CD8-positive, alpha-beta memory T cell (primary cell): ENCODE measurements at regions not wholly inside any gene's neighbourhood (a gene's known extent, or its start where the extent isn't known, plus 50 kb on each side); places are given as distances from the start of the nearest gene placed in this dataset.
A peak's percentile ranks its signal among the peaks of the same experiment; 100 is the strongest.

Experiments used
- CTCF ChIA-PET: fragments of 350-600 bp; sonication (Branson Sonifier 250); formaldehyde crosslinking; loops from one replicate; lab custom pipeline; 2021; ENCODE audit warnings: antibody characterized with exemption; lab: Charles Lee
- POLR2A ChIA-PET: fragments of 350-600 bp; sonication (Branson Sonifier 250); formaldehyde crosslinking; loops from one replicate; lab custom pipeline; 2021; ENCODE audit warnings: antibody characterized with exemption; lab: Charles Lee
- DNase-seq, 5 donors: peaks; one replicate each; pipeline versions ENCODE4 v3.0.0 to v3.0.0-alpha.2; 2020 to 2022; ENCODE audit warnings: mixed read lengths in 1 of 5
- H3K27ac ChIP-seq: one replicate; pipeline ENCODE4 v1.7.0; 2013; ENCODE audit warnings: low read depth, mild to moderate bottlenecking, low read length, moderate library complexity
- H3K27me3 ChIP-seq: 2 replicates; pipeline ENCODE4 v1.7.0; 2013; ENCODE audit warnings: low read length, mild to moderate bottlenecking; ENCODE audit not compliant: insufficient read depth, poor library complexity, severe bottlenecking
- H3K36me3 ChIP-seq: 2 replicates; pipeline ENCODE4 v1.7.0; 2013; ENCODE audit warnings: mild to moderate bottlenecking, low read length, moderate library complexity; ENCODE audit not compliant: insufficient read depth
- H3K4me1 ChIP-seq: 2 replicates; pipeline ENCODE4 v1.7.0; 2013; ENCODE audit warnings: mild to moderate bottlenecking, low read length, moderate library complexity; ENCODE audit not compliant: insufficient read depth
- H3K4me3 ChIP-seq: 2 replicates; pipeline ENCODE4 v1.7.0; 2013; ENCODE audit warnings: mild to moderate bottlenecking, low read length
- H3K9me3 ChIP-seq: 2 replicates; pipeline ENCODE4 v1.7.0; 2013; ENCODE audit warnings: mild to moderate bottlenecking, low read length
- H3K27ac Mint-ChIP-seq, 8 donors: one replicate each; pipeline ENCODE4 v1.8.0; 2020 to 2021; ENCODE audit warnings: mixed read lengths in 8 of 8, mild to moderate bottlenecking in 6 of 8, inconsistent platforms in 3 of 8, moderate library complexity in 3 of 8
- H3K27me3 Mint-ChIP-seq, 2 donors: one replicate each; pipeline ENCODE4 v1.8.0; 2020 to 2021; ENCODE audit warnings: mixed read lengths in 2 of 2, mild to moderate bottlenecking in 1 of 2, moderate library complexity in 1 of 2
- H3K36me3 Mint-ChIP-seq, 3 donors: one replicate each; pipeline ENCODE4 v1.8.0; 2020 to 2021; ENCODE audit warnings: mixed read lengths in 3 of 3, inconsistent platforms in 1 of 3, mild to moderate bottlenecking in 1 of 3
- H3K4me1 Mint-ChIP-seq, 3 donors: one replicate each; pipeline ENCODE4 v1.8.0; 2020 to 2021; ENCODE audit warnings: mixed read lengths in 3 of 3, inconsistent platforms in 1 of 3, mild to moderate bottlenecking in 1 of 3
- H3K4me3 Mint-ChIP-seq, 7 donors: one replicate each; pipeline ENCODE4 v1.8.0; 2020 to 2021; ENCODE audit warnings: mixed read lengths in 7 of 7, mild to moderate bottlenecking in 6 of 7, moderate library complexity in 4 of 7, inconsistent platforms in 2 of 7
- H3K9me3 Mint-ChIP-seq, 5 donors: one replicate each; pipeline ENCODE4 v1.8.0; 2020 to 2022; ENCODE audit warnings: mixed read lengths in 5 of 5, mild to moderate bottlenecking in 3 of 5, moderate library complexity in 2 of 5, inconsistent platforms in 1 of 5

DNA sequence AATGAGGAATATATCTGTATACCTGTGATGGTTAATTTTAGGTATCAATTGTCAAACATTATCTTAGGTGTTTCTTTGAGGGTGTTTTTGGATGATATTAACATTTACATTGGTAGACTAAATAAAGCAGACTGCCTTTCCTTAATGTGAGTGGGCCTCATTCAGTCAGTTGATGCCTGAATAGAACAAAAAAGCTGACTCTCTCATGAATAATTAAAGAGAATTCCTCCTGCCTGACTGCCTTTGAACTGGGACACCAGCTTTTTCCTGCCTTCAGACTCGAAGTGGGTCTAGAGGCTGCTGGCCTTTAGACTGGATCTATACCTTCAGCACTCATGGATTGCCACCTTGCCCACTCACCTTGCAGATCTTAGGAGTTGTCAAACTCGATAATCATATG lies 117.9 kb upstream of the TMEM168 start:
- no peak overlapping the region for H3K4me3 ChIP-seq
- POLR2A ChIA-PET, result no interaction called here

DNA sequence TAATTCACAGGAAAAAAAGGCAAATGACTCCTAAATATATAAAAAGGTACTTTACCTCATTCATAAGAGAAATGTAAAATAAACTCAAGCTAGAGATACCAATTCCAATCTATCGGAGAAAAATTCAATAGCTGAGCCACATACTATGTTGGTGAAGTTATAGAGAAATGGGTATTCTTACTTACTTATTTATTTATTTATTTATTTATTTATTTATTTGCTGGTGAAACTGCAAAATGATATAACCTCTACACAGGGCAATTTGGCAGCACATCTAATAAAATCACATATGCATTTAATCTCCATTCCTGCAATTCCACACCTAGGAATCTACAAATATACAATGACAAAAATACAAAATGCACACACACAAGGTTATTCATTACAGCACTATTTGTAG lies 117.5 kb upstream of the TMEM168 start:
- POLR2A ChIA-PET, result no interaction called here
- Histone ChIP-seq H3K9me3 (peaks cover 4% of the 10 kb centered on the region), H3K4me3 (no peak overlapping the region), H3K36me3 (no peaks in the 10 kb centered on the region), H3K27me3 (no peaks in the 10 kb centered on the region), H3K4me1 (no peaks in the 10 kb centered on the region), H3K27ac (no peak overlapping the region)
- Mint-ChIP-seq H3K4me3 (no peak overlapping the region), H3K36me3 (peaks cover 25 to 63% (median 43%) of the 10 kb centered on the region in 3 donors), H3K4me1 (peaks cover 6 to 11% (median 10%) of the 10 kb centered on the region in 3 donors), H3K9me3 (peaks cover 5 to 23% (median 12%) of the 10 kb centered on the region in 5 donors), H3K27ac (no peak overlapping the region), H3K27me3 (no peaks in the 10 kb centered on the region)
- CTCF ChIA-PET, result no interaction called here
- DNase-seq, result no peak

More for the DNA sequence above, 117.9 kb upstream of the TMEM168 start:
- Histone ChIP-seq H3K4me1 (no peaks in the 10 kb centered on the region), H3K36me3 (peaks cover 1% of the 10 kb centered on the region), H3K9me3 (peaks cover 4% of the 10 kb centered on the region), H3K27ac (no peak overlapping the region), H3K27me3 (no peaks in the 10 kb centered on the region)
- no peak for DNase-seq
- peaks cover 5 to 23% (median 12%) of the 10 kb centered on the region in 5 donors for H3K9me3 Mint-ChIP-seq
- H3K36me3 Mint-ChIP-seq, result peaks cover 26 to 66% (median 45%) of the 10 kb centered on the region in 3 donors
- H3K4me1 Mint-ChIP-seq, result peaks cover 5 to 10% (median 9%) of the 10 kb centered on the region in 3 donors
- no peak overlapping the region for H3K4me3 Mint-ChIP-seq
- CTCF ChIA-PET, result no interaction called here
- no peak overlapping the region for H3K27ac Mint-ChIP-seq
- H3K27me3 Mint-ChIP-seq, result no peaks in the 10 kb centered on the region

DNA sequence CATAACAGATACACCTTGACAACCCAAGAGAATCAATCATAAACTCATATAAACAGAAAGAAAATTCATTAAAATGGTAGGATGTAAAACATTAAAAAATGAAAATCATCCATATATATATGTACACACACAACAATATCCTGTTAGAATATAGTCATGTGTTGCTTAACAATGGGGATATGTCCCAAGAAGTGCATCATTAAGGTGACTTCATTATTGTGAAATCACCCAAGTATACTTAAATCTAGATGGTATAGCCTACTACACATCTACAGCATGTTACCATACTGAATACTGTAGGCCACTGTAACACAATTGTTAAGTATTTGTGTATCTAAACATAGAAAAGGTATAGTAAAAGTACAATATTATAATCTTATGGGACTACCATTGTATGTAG lies 115.8 kb upstream of the TMEM168 start:
- H3K4me3 Mint-ChIP-seq, result no peak overlapping the region
- H3K9me3 ChIP-seq, result peaks cover 4% of the 10 kb centered on the region
- no peaks in the 10 kb centered on the region for H3K36me3 ChIP-seq
- peaks cover 5 to 10% (median 6%) of the 10 kb centered on the region in 3 donors for H3K4me1 Mint-ChIP-seq
- ChIA-PET CTCF (no interaction called here), POLR2A (no interaction called here)
- no peak for DNase-seq
- no peak overlapping the region for H3K27ac Mint-ChIP-seq
- H3K27me3 ChIP-seq, result no peaks in the 10 kb centered on the region
- H3K4me3 ChIP-seq, result no peak overlapping the region
- no peak overlapping the region for H3K27ac ChIP-seq
- no peaks in the 10 kb centered on the region for H3K27me3 Mint-ChIP-seq
- peaks cover 2 to 20% (median 10%) of the 10 kb centered on the region in 5 donors for H3K9me3 Mint-ChIP-seq
- H3K36me3 Mint-ChIP-seq, result peaks cover 19 to 53% (median 37%) of the 10 kb centered on the region in 3 donors
- no peaks in the 10 kb centered on the region for H3K4me1 ChIP-seq

DNA sequence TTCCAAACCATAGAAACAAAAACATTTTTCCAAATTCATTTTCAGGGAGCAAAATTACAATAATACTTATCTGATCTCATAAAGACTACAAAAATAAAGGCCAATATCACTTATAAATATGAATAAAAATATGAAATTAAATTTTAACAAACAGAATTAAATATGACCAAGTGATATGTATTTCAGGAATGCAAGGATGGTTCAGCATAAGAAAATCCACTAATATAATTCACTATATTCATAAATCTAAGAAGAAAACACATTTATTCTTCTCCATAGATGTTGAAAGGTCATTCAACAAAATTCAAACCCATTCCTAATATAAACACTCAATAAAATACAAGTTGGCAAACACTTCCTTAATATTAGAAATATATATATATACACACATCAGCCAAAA lies 115.2 kb upstream of the TMEM168 start:
- POLR2A ChIA-PET, result no interaction called here
- Mint-ChIP-seq H3K4me1 (peaks cover 4 to 11% (median 6%) of the 10 kb centered on the region in 3 donors), H3K9me3 (peaks cover 2 to 20% (median 10%) of the 10 kb centered on the region in 5 donors), H3K27me3 (no peaks in the 10 kb centered on the region), H3K27ac (peak overlapping the region in 1 of 8 donors; percentile 55), H3K36me3 (peaks cover 15 to 49% (median 33%) of the 10 kb centered on the region in 3 donors), H3K4me3 (no peak overlapping the region)
- H3K27me3 ChIP-seq, result no peaks in the 10 kb centered on the region
- DNase-seq, result no peak
- H3K27ac ChIP-seq, result no peak overlapping the region
- CTCF ChIA-PET, result no interaction called here
- H3K36me3 ChIP-seq, result no peaks in the 10 kb centered on the region
- H3K4me1 ChIP-seq, result no peaks in the 10 kb centered on the region
- H3K9me3 ChIP-seq, result peaks cover 4% of the 10 kb centered on the region
- H3K4me3 ChIP-seq, result no peak overlapping the region

DNA sequence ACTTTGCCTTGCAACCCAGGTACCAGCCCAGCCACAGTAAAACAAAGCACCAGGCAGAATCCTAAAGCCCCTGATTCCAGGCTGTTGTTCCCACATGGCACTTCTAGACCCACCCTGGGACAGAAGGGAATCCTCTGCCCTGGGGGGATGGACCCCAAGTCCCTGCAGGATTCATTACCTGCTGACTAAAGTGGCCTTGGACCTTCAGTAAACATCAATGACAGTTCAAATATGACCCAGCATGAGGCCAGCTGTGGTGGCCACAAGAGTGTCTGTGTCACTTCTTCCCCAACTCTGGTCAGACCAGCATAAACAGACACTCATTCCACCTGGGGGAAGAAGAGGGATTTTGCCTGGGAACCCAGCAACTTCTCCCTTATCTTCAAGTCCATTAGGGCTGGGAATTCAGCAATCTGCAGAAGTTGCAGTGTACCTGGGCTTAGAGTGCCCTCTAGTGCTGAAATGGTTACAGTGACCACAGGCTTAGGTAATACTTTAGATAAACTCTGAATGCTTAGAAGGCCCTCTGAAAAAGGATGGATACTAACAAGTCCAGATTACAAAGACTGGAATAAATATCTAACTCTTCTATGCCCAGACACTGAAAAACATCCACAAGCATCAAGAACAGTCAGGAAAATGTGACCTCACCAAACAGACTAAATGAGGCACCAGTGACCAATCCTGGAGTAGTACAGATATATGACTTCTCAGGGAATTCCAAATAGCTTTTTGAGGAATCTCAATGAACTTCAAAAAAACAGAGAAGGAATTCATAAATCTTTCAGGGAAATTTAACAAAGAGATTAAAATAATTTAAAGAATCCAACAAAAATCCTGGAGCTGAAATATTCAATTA lies 108.5 kb upstream of the TMEM168 start:
- Mint-ChIP-seq H3K9me3 (no peaks in the 10 kb centered on the region), H3K4me3 (no peak overlapping the region), H3K4me1 (peaks cover 6 to 25% (median 13%) of the 10 kb centered on the region in 3 donors), H3K27ac (no peak overlapping the region), H3K27me3 (no peaks in the 10 kb centered on the region), H3K36me3 (peaks cover 7 to 29% (median 28%) of the 10 kb centered on the region in 3 donors)
- Histone ChIP-seq H3K4me3 (no peak overlapping the region), H3K4me1 (no peaks in the 10 kb centered on the region), H3K27me3 (no peaks in the 10 kb centered on the region), H3K36me3 (no peaks in the 10 kb centered on the region), H3K27ac (no peak overlapping the region), H3K9me3 (no peaks in the 10 kb centered on the region)
- peak in 4 of 5 donors; percentile 9 to 49 (median 14) for DNase-seq
- ChIA-PET POLR2A (no interaction called here), CTCF (no interaction called here)

DNA sequence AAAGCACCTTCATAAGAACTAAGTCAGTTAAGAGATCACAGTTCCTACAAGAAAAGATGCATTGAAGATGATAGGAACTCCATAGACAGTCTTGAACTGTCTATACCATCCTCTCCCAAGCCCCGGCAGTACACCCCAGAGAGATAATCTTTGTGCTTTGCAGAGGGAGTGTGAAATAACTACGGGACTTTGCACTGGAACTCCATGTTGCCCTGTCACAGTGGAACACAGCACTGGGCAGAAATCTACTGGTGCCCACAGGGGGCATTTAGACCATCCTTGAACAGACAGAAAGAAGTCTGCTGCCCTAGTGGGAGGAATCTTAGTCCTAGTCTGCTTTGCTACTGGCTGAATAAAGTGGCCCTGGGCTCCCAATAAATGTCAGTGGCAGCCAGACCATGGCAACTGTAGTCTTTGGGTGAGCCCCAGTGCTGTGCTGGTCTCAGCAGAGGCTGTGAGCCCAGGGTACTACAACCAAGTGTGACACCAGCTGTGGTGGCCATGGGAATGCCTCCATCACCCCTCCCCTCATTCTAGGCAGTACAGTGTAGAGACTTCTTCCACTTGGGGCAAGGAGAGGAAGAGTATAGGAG lies 107.7 kb upstream of the TMEM168 start:
- H3K4me3 ChIP-seq, result no peak overlapping the region
- Mint-ChIP-seq H3K27me3 (no peaks in the 10 kb centered on the region), H3K36me3 (peaks cover 7 to 35% (median 24%) of the 10 kb centered on the region in 3 donors), H3K9me3 (no peaks in the 10 kb centered on the region), H3K4me3 (no peak overlapping the region), H3K27ac (peak overlapping the region in 1 of 8 donors; percentile 63), H3K4me1 (peaks cover 6 to 25% (median 13%) of the 10 kb centered on the region in 3 donors)
- no peaks in the 10 kb centered on the region for H3K36me3 ChIP-seq
- no peaks in the 10 kb centered on the region for H3K4me1 ChIP-seq
- H3K9me3 ChIP-seq, result no peaks in the 10 kb centered on the region
- POLR2A ChIA-PET, result no interaction called here
- DNase-seq, result no peak
- no peaks in the 10 kb centered on the region for H3K27me3 ChIP-seq
- H3K27ac ChIP-seq, result no peak overlapping the region
- CTCF ChIA-PET, result no interaction called here

DNA sequence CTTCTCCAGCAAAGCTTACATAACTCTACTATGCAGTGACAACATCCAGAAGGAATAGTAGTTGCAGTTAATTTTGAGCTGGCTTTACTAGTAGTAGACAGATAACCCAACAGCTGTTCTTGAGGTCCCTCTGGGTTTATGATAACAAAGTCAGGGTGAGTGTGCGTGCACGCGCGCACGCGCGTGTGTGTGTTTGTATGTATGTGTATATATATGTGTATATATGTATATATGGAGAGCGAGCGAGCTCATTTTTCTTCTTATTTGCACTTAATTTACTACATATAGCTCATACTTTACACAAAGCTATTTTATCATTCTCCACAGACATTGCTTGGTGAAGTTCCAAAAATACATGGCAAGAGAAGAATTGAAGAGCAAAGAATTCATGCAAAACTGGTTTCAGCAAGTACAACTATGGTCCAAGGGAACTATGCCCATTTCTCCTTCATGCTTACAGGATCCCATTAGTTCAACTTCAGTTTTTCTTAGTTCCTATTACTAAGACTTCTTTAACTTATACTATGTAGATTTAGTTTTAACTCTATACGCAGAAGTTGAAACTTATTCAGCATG lies 105.9 kb upstream of the TMEM168 start:
- Histone ChIP-seq H3K4me3 (no peak overlapping the region), H3K27me3 (no peaks in the 10 kb centered on the region), H3K27ac (no peak overlapping the region), H3K4me1 (no peaks in the 10 kb centered on the region), H3K9me3 (no peaks in the 10 kb centered on the region), H3K36me3 (no peaks in the 10 kb centered on the region)
- Mint-ChIP-seq H3K27ac (peak overlapping the region in 1 of 8 donors; percentile 82), H3K9me3 (no peaks in the 10 kb centered on the region), H3K36me3 (peaks cover 12 to 37% (median 19%) of the 10 kb centered on the region in 3 donors), H3K4me3 (no peak overlapping the region), H3K4me1 (peaks cover 4 to 23% (median 18%) of the 10 kb centered on the region in 3 donors), H3K27me3 (no peaks in the 10 kb centered on the region)
- CTCF ChIA-PET, result interaction anchor here (1.2 kb wide), 1 partner anchor 346 kb away, joined by 3 read pairs; no protein-coding TSS in a partner anchor
- POLR2A ChIA-PET, result no interaction called here
- DNase-seq, result no peak

DNA sequence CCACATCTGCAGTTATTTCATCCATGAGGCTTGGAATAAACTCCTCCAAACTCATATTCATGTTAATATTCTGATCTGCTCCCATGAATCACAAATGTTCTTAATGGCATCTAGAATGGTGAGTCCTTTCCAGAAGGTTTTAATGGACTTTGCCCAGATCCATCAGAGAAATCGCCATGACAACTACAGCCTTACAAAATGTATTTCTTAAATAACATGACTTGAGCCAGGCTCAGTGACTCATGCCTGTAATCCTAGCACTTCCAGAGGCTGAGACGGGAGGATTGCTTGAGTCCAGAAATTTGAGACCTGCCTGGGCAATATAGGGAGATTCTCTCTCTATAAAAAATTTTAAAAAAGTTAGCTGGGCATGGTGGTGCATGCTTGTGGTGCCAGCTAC lies 102.1 kb upstream of the TMEM168 start:
- no peaks in the 10 kb centered on the region for H3K9me3 Mint-ChIP-seq
- Histone ChIP-seq H3K4me3 (no peak overlapping the region), H3K27ac (no peak overlapping the region), H3K36me3 (no peaks in the 10 kb centered on the region), H3K27me3 (no peaks in the 10 kb centered on the region), H3K9me3 (no peaks in the 10 kb centered on the region), H3K4me1 (no peaks in the 10 kb centered on the region)
- POLR2A ChIA-PET, result no interaction called here
- peak overlapping the region in 1 of 8 donors; percentile 70 for H3K27ac Mint-ChIP-seq
- H3K4me1 Mint-ChIP-seq, result peaks cover 14 to 23% (median 20%) of the 10 kb centered on the region in 3 donors
- H3K36me3 Mint-ChIP-seq, result peaks cover 7 to 49% (median 19%) of the 10 kb centered on the region in 3 donors
- no peak for DNase-seq
- H3K27me3 Mint-ChIP-seq, result no peaks in the 10 kb centered on the region
- H3K4me3 Mint-ChIP-seq, result no peak overlapping the region
- CTCF ChIA-PET, result no interaction called here
